ENCODE measurements at regions not wholly inside any gene's neighbourhood (a gene's known extent, or its start where the extent isn't known, plus 50 kb on each side); places are given as distances from the start of the nearest gene placed in this dataset.

DNA sequence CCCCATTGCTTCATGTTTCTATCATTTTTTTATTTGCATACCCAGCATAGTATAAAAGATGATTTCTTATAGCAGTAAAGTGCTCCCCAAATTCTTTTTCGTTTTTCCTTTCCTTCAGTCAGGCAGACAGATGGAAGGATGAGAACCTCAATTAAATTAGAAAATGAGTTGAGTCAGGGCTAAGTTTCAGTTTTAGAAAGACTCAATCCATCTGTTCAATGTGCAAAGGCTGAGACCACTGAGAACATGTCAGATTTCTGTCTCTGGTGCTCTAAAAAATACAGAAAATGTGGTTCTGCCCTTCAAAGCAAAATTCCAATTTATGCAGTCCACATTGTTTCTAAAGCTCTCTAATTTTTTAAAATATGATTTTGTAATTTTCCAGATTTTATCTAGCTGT lies 257.6 kb upstream of the HS3ST5 start:
- Histone ChIP-seq H3K27ac (ENCODE audit: low read depth, low read length) (no peak overlapping the region), H3K27me3 (ENCODE audit: insufficient read depth, low read length) (no peaks in the 10 kb centered on the region), H2AFZ (ENCODE audit: low read depth, low read length) (no peak overlapping the region), H3K9me3 (ENCODE audit: insufficient read depth, low read depth, low read length) (no peaks in the 10 kb centered on the region), H3K4me3 (ENCODE audit: insufficient read depth, low read depth, low read length) (no peak overlapping the region), H3K4me2 (ENCODE audit: low read length) (no peak overlapping the region), H3K36me3 (ENCODE audit: insufficient read depth, low read length) (no peaks in the 10 kb centered on the region), H3K9ac (ENCODE audit: low read length) (no peak overlapping the region), H4K20me1 (ENCODE audit: insufficient read depth, low read length) (no peaks in the 10 kb centered on the region), H3K79me2 (ENCODE audit: insufficient read depth, low read length) (no peaks in the 10 kb centered on the region), H3K4me1 (ENCODE audit: insufficient read depth, low read length) (no peaks in the 10 kb centered on the region)
- FAIRE-seq (no peak), DNase-seq (ENCODE audit: low read depth) (no peak)
- Mint-ChIP-seq H3K27ac (ENCODE audit: unreplicated experiment) (no peak overlapping the region), H3K9me3 (ENCODE audit: unreplicated experiment) (no peaks in the 10 kb centered on the region), H3K36me3 (ENCODE audit: low read depth, unreplicated experiment) (no peaks in the 10 kb centered on the region), H3K4me1 (ENCODE audit: low read depth, unreplicated experiment) (peaks cover 5% of the 10 kb centered on the region), H3K27me3 (ENCODE audit: low read depth, unreplicated experiment) (no peaks in the 10 kb centered on the region), H3K4me3 (ENCODE audit: unreplicated experiment) (no peak overlapping the region)
- TF ChIP-seq CTCF (IDR thresholded peaks at IDR 0.05; ENCODE audit: insufficient read depth, low read depth, low read length) (no peak), EZH2 (IDR thresholded peaks at IDR 0.05; ENCODE audit: insufficient read depth, low read length) (no peak)

DNA sequence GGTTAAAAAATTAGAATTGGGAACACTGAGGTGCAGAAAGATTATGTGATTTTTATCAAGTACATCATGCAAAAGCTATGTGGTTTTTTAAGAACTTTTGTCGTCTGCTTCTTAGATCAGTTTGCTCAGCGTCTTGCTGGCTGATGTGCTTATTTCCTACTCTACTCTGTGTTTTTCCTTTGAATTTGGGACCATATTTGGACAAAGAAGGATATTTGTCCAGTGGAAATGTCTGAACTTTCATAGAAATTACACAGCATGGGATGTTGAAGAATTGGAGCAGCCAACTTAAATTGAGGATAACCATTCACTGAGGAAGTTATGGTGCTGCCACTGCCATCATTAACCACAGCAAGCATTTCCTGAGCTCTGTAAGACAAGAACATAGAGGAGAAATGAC lies 252.8 kb upstream of the HS3ST5 start:
- Histone ChIP-seq H2AFZ (ENCODE audit: low read depth, low read length) (no peak overlapping the region), H3K27ac (ENCODE audit: low read depth, low read length) (no peak overlapping the region), H3K4me2 (ENCODE audit: low read length) (no peak overlapping the region), H3K4me1 (ENCODE audit: insufficient read depth, low read length) (no peaks in the 10 kb centered on the region), H3K9me3 (ENCODE audit: insufficient read depth, low read depth, low read length) (no peaks in the 10 kb centered on the region), H3K4me3 (ENCODE audit: insufficient read depth, low read depth, low read length) (no peak overlapping the region), H3K36me3 (ENCODE audit: insufficient read depth, low read length) (no peaks in the 10 kb centered on the region), H3K79me2 (ENCODE audit: insufficient read depth, low read length) (no peaks in the 10 kb centered on the region), H3K27me3 (ENCODE audit: insufficient read depth, low read length) (no peaks in the 10 kb centered on the region), H3K9ac (ENCODE audit: low read length) (no peak overlapping the region), H4K20me1 (ENCODE audit: insufficient read depth, low read length) (no peaks in the 10 kb centered on the region)
- H3K4me3 Mint-ChIP-seq (ENCODE audit: unreplicated experiment) = no peak overlapping the region
- TF ChIP-seq EZH2 (IDR thresholded peaks at IDR 0.05; ENCODE audit: insufficient read depth, low read length) = no peak
- TF ChIP-seq CTCF (IDR thresholded peaks at IDR 0.05; ENCODE audit: insufficient read depth, low read depth, low read length) = no peak
- no peaks in the 10 kb centered on the region for H3K27me3 Mint-ChIP-seq (ENCODE audit: low read depth, unreplicated experiment)
- FAIRE-seq (no peak), DNase-seq (ENCODE audit: low read depth) (no peak)
- no peaks in the 10 kb centered on the region for H3K36me3 Mint-ChIP-seq (ENCODE audit: low read depth, unreplicated experiment)
- no peaks in the 10 kb centered on the region for H3K9me3 Mint-ChIP-seq (ENCODE audit: unreplicated experiment)
- peaks cover 5% of the 10 kb centered on the region for H3K4me1 Mint-ChIP-seq (ENCODE audit: low read depth, unreplicated experiment)
- H3K27ac Mint-ChIP-seq (ENCODE audit: unreplicated experiment) = no peak overlapping the region

DNA sequence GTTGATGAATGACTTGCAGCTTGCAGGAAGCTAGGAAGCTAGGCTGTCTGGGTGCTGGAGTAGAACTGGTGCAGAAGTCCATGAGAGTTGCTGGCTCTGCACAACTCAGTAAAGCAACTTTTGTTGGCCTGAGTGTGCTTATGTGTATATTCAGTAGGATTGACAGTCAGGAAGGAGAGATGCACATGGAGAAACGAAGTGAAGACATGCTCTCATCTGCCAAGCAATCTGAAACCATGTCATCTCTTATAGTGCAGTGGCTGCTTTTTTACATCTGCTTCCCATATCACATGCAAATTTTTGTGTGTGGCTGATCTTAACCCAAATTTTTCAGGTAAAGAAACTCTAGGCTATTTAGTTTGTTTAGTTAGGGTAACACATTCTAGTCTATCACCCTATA lies 252.4 kb upstream of the HS3ST5 start:
- Histone ChIP-seq H3K4me3 (ENCODE audit: insufficient read depth, low read depth, low read length) (no peak overlapping the region), H4K20me1 (ENCODE audit: insufficient read depth, low read length) (no peaks in the 10 kb centered on the region), H3K4me2 (ENCODE audit: low read length) (no peak overlapping the region), H2AFZ (ENCODE audit: low read depth, low read length) (no peak overlapping the region), H3K9ac (ENCODE audit: low read length) (no peak overlapping the region), H3K79me2 (ENCODE audit: insufficient read depth, low read length) (no peaks in the 10 kb centered on the region), H3K27ac (ENCODE audit: low read depth, low read length) (no peak overlapping the region), H3K4me1 (ENCODE audit: insufficient read depth, low read length) (no peaks in the 10 kb centered on the region), H3K9me3 (ENCODE audit: insufficient read depth, low read depth, low read length) (no peaks in the 10 kb centered on the region), H3K27me3 (ENCODE audit: insufficient read depth, low read length) (no peaks in the 10 kb centered on the region), H3K36me3 (ENCODE audit: insufficient read depth, low read length) (no peaks in the 10 kb centered on the region)
- Mint-ChIP-seq H3K27me3 (ENCODE audit: low read depth, unreplicated experiment) (no peaks in the 10 kb centered on the region), H3K36me3 (ENCODE audit: low read depth, unreplicated experiment) (no peaks in the 10 kb centered on the region), H3K27ac (ENCODE audit: unreplicated experiment) (no peak overlapping the region), H3K9me3 (ENCODE audit: unreplicated experiment) (no peaks in the 10 kb centered on the region), H3K4me3 (ENCODE audit: unreplicated experiment) (no peak overlapping the region), H3K4me1 (ENCODE audit: low read depth, unreplicated experiment) (peaks cover 5% of the 10 kb centered on the region)
- DNase-seq (ENCODE audit: low read depth) (no peak), FAIRE-seq (no peak)
- TF ChIP-seq EZH2 (IDR thresholded peaks at IDR 0.05; ENCODE audit: insufficient read depth, low read length) (no peak), CTCF (IDR thresholded peaks at IDR 0.05; ENCODE audit: insufficient read depth, low read depth, low read length) (no peak)

All from astrocyte (in vitro differentiated cells and primary cell).